T-helper 1 cell treated with Interleukin-12 subunit alpha and Interleukin-12 subunit beta and Interleukin-4 antibody, amounts not matched to agents 30 ng/mL and 1 ng/mL, for 36 hours (primary cell): ENCODE measurements at regions not wholly inside any gene's neighbourhood (a gene's known extent, or its start where the extent isn't known, plus 50 kb on each side); places are given as distances from the start of the nearest gene placed in this dataset.

Experiments used
- intact Hi-C: fragments of 100-400 bp; cut with micrococcal nuclease; formaldehyde crosslinking; loops from one replicate; pipeline ENCODE4 v1.15.1; 2024

DNA sequence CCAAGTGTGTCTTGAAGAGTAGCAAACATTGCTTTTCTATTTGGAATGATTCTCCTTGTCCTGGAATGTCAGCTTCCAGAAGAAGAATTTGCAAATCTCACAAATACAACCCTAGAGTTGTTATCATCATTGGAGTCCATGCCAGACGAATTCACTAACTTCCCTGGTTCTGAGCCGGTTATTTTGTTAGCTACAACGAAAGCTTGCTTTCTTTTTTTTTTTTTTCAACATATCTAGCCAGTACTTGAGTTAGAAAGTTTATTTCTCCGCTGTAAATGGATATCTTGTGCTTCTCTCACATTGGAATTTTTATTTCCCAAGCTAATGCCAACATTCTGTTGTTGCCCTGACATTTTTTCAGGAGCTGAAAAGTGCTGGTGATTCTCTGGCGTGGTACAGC is 138.1 kb upstream of the POM121L12 start:
- intact Hi-C loops, result no loop called here

DNA sequence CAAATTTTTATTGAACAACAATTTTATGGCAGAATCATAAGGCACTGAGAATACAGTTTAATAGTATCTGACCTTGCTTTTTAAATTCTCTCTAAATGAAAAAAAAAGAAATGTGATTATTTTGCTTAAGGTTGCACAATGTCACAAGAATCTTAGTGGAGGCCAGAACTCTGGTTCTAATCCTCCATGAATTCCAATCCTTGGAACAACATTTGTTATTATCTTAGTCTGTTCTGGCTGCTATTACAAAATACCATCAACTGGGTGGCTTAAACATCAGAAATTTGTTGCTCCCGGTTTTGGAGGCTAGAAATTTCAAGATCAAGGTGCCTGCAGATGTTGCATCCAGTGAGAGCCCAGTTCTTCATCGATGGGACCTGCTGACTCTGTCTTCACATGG is 158.2 kb upstream of the POM121L12 start:
- intact Hi-C loops, result no loop called here

GRCh38 chr7:52876402-52876801 is 159.0 kb upstream of the POM121L12 start:
- intact Hi-C loops, result no loop called here

GRCh38 chr7:52863652-52864051 is 171.8 kb upstream of the POM121L12 start:
- intact Hi-C loops, result no loop called here

GRCh38 chr7:52862321-52862720 is 173.1 kb upstream of the POM121L12 start:
- intact Hi-C loops, result no loop called here

GRCh38 chr7:52857367-52857766 is 178.1 kb upstream of the POM121L12 start:
- intact Hi-C loops, result no loop called here

GRCh38 chr7:52854681-52855080 is 180.8 kb upstream of the POM121L12 start:
- intact Hi-C loops, result no loop called here

DNA sequence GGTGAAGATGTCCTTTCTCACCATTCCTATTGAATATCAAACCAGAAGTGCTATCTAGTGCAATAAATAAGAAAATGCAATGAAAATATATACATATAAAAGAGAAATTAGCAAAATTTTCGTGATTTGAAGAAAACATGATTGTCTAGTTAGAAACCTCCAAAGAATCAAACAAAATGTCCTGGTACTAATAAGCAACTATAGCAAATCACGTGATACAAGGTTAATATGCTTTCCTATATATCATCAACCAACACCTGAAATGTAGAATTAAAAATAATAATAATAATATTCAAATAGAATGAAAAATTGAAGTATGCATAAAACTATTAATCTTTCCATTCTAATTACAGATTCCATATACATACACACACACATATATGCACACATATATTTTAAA is 183.9 kb upstream of the POM121L12 start:
- intact Hi-C loops, result no loop called here

GRCh38 chr7:52843436-52843835 is 192.0 kb upstream of the POM121L12 start:
- intact Hi-C loops, result no loop called here

GRCh38 chr7:52842202-52842900 is 193.1 kb upstream of the POM121L12 start:
- intact Hi-C loops, result no loop called here

DNA sequence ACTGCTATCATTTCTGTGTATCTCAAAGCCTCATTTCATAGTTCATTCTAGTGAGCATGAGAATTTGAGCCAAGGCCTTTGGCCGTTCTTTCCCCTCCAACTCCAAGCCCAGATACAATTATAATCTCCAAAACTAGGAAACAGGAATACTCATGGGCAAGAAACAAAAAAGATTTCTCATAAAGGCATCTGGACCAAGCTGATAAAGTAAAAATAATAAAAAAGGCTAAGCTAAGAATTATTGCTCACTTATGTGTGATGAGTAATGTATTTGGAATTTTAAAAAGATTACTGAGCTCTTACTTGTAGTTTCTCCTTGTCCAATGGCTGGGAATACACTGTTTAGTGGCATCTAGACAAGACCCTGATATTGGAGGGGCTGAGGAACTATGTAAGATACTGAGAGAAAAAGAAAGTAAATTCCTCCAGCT is 196.4 kb upstream of the POM121L12 start:
- intact Hi-C loops, result no loop called here

- intact Hi-C loops, result no loop called here
Measured at GRCh38 chr7:52831321-52831720, 204.1 kb upstream of the POM121L12 start.

DNA sequence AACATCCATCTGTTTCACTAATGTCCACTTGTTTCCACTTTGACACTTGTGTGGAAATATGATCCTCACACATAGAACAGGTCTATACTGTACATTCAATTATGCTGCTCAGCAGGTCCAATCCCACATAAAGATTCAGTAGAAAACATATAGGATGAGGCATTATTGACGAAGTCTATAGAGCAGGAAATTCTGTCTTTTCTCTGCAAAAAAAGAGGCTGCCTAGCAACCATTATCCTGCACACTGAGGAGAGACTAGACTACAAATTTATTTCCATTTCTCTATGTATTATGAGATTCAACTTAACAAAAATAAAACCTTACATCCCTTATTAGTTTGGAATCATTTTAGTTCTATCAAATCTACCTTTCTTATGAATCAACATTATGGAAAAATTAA is 204.6 kb upstream of the POM121L12 start:
- intact Hi-C loops, result no loop called here

DNA sequence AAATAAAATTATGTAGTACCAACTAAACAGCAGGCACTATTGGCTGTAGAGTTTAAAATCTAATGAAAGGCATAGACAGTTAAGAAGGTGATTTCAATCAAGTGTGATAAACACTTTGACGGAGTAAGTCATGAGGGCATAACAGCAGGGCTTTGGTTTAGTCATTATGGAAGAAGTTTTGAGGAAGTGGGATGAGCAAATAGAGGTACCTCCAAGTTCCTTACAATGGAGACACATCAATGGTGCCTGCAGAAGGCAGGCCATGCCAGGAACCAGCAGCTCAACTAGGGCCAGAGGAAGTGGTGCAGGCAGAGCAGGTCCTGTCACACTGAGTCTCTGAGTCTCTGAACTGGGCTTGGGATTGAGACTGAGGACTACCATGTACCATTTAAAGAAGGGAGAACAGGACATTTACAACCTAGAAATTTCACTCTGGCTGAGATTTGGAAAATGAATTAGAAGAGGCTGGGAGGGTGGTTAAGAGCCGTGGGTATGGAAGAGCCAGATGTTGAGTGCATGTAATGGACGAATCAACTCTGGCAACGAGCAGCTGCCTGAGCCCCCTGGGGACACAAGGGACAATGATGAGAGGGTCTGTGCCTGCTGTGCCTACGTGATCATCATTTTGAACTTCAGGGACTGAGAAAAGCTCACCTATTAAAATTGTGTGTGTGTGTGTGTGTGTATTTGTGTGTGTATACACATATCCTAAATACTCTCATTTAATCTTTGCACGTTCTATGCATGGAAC is 208.7 kb upstream of the POM121L12 start:
- intact Hi-C loops, result no loop called here

DNA sequence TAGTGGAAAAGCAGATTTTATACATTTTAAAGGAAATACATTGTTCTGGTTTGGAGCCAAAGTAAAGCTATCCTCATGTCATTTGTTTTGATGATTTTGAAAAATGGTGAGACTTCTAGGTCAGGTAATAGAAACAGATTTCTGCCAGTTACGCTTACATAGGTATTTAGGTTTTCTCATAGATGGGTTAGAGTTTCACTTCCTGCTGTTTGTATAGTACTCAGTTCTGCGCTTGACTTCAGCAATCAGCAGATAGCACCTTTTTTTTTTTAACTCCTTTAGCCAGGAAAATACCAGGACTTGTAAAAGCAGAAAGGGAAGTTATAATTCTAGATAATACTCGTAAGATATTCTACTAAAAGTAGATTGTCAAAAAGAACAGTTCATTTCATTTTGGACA is 209.8 kb upstream of the POM121L12 start:
- intact Hi-C loops, result no loop called here

- intact Hi-C loops, result no loop called here
Measured at GRCh38 chr7:52811537-52811936, 223.9 kb upstream of the POM121L12 start.

DNA sequence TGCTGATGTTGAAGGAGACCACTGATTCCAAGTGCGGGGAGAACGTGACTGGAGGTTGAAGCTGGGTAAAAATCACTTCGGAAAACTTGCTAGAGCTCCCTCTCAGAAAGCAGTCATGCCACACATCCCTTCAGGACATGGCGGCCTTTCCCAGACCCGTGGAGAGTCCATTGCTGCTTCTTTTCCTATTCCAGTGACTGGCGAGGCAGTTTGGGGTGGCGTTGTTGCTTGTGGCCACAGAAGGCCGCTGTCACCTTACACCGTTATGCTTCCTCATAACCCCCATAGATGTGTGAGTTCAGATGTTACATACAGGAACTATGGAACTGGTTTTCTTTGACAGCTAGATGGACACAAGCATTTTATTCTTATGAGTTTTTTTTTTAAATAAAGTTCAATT is 235.6 kb upstream of the POM121L12 start:
- intact Hi-C loops, result no loop called here

GRCh38 chr7:52797801-52798200 is 237.6 kb upstream of the POM121L12 start:
- intact Hi-C loops, result no loop called here

- intact Hi-C loops, result no loop called here
Measured at GRCh38 chr7:52794621-52795020, 240.8 kb upstream of the POM121L12 start.

DNA sequence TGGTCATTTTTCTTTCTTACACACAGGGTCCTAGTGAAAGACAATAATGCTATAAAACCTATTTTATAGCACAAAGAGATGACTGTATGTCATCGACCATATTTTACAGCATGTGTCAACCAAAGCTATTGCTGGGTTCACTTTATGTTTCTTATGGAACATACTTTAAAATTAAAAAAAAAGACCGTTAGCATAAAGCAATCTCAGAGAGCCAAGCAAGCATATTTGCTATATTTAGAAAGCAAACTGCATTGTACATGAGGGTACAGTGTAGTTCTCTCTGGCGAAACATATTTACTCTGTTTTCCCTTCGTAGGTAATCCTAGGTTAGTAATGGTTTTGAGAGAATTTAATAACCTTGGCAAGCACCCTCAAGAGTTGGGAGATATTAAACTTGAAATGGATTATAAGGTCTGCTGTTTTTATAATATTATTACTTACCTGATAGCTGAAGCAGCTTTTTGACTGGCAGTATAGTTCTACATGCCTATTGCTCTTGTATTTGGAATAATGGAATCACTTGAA is 244.2 kb upstream of the POM121L12 start:
- intact Hi-C loops, result no loop called here

DNA sequence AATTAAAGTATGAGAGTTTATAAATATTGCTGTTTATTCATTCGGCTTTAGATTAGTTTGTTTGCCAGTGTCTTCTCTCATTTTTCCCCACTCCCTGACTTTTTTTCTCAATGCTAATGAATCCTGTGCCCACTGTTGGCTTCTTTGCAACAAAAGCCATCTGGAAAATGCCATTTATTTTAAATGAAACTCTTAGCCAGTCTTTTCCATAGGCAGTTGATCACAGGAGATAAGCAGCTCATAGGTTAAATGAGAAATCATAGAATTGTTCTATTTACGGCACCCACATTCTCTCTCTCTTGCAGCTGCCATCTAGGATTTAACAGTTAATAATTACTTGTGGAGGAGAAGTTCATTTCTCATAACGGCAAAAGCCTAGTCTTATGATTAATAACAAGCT is 249.3 kb upstream of the POM121L12 start:
- intact Hi-C loops, result no loop called here

GRCh38 chr7:52782348-52782747 is 253.1 kb upstream of the POM121L12 start:
- intact Hi-C loops, result no loop called here

DNA sequence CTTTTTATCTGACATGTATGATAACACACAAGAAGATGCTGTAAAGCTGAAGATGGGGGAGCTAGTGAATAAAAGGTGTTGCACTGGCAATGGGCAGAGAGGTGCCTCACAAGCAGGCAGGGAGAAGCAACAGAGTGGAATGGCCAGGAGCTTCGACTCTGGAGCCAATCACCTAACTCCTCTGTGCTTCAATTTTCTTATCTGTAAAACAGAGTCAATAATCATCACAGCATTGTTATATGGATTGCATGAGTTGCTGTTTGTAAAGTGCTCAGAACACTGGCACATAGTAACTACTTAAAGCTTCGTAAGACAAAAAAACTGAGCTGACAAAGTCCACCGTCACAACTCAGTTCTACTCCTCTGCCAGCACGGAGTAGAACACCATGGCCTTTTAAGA is 254.2 kb upstream of the POM121L12 start:
- intact Hi-C loops, result no loop called here
